ENCODE measurements at regions not wholly inside any gene's neighbourhood (a gene's known extent, or its start where the extent isn't known, plus 50 kb on each side); places are given as distances from the start of the nearest gene placed in this dataset.

GRCh38 chr16:8370374-8371270 is 219.7 kb downstream of the TMEM114 start:
- Histone ChIP-seq H3K27me3 (no peaks in the 10 kb centered on the region), H3K36me3 (no peaks in the 10 kb centered on the region), H3K4me3 (ENCODE audit: low read depth, low read length) (no peak overlapping the region), H3K4me1 (no peaks in the 10 kb centered on the region), H3K9me3 (no peaks in the 10 kb centered on the region)
- TF ChIP-seq CTCF (IDR thresholded peaks at IDR 0.05; ENCODE audit: low read depth, low read length), result no peak
- DNase-seq, result no peak

- Histone ChIP-seq H3K4me3 (ENCODE audit: low read depth, low read length) (no peak overlapping the region), H3K27me3 (no peaks in the 10 kb centered on the region), H3K4me1 (no peaks in the 10 kb centered on the region), H3K36me3 (no peaks in the 10 kb centered on the region), H3K9me3 (no peaks in the 10 kb centered on the region; the same call in 1 of the 2 replicates)
- no peak for TF ChIP-seq CTCF (IDR thresholded peaks at IDR 0.05; ENCODE audit: low read depth, low read length)
- DNase-seq, result no peak
Measured at GRCh38 chr16:8358937-8359336, 231.4 kb downstream of the TMEM114 start.

- Histone ChIP-seq H3K4me1 (no peaks in the 10 kb centered on the region), H3K36me3 (no peaks in the 10 kb centered on the region), H3K4me3 (ENCODE audit: low read depth, low read length) (no peak overlapping the region), H3K9me3 (no peaks in the 10 kb centered on the region; the same call in 1 of the 2 replicates), H3K27me3 (no peaks in the 10 kb centered on the region)
- TF ChIP-seq CTCF (IDR thresholded peaks at IDR 0.05; ENCODE audit: low read depth, low read length), result no peak
- no peak for DNase-seq
Measured at GRCh38 chr16:8355675-8356074, 234.6 kb downstream of the TMEM114 start.

- no peaks in the 10 kb centered on the region for H3K9me3 ChIP-seq
- H3K4me1 ChIP-seq, result no peaks in the 10 kb centered on the region
- H3K4me3 ChIP-seq (ENCODE audit: low read depth, low read length), result no peak overlapping the region
- no peak for TF ChIP-seq CTCF (IDR thresholded peaks at IDR 0.05; ENCODE audit: low read depth, low read length)
- H3K36me3 ChIP-seq, result no peaks in the 10 kb centered on the region
- no peak for DNase-seq
- H3K27me3 ChIP-seq, result no peaks in the 10 kb centered on the region
Measured at GRCh38 chr16:8346294-8346693, 244.0 kb downstream of the TMEM114 start.

GRCh38 chr16:8342276-8342675 is 248.0 kb downstream of the TMEM114 start:
- no peaks in the 10 kb centered on the region for H3K9me3 ChIP-seq
- H3K36me3 ChIP-seq, result no peaks in the 10 kb centered on the region
- DNase-seq, result no peak
- no peaks in the 10 kb centered on the region for H3K4me1 ChIP-seq
- H3K27me3 ChIP-seq, result no peaks in the 10 kb centered on the region
- H3K4me3 ChIP-seq (ENCODE audit: low read depth, low read length), result no peak overlapping the region
- no peak for TF ChIP-seq CTCF (IDR thresholded peaks at IDR 0.05; ENCODE audit: low read depth, low read length)

- no peaks in the 10 kb centered on the region for H3K27me3 ChIP-seq
- no peak for DNase-seq
- H3K9me3 ChIP-seq, result no peaks in the 10 kb centered on the region
- no peak for TF ChIP-seq CTCF (IDR thresholded peaks at IDR 0.05; ENCODE audit: low read depth, low read length)
- no peaks in the 10 kb centered on the region for H3K4me1 ChIP-seq
- H3K36me3 ChIP-seq, result no peaks in the 10 kb centered on the region
- no peak overlapping the region for H3K4me3 ChIP-seq (ENCODE audit: low read depth, low read length)
Measured at GRCh38 chr16:8330761-8331160, 259.6 kb downstream of the TMEM114 start.

Measured in BE2C (cell line).